IMR-90 (cell line): ENCODE measurements at regions not wholly inside any gene's neighbourhood (a gene's known extent, or its start where the extent isn't known, plus 50 kb on each side); places are given as distances from the start of the nearest gene placed in this dataset.

Experiments
- ATAC-seq: fragments of 200-7000 bp; cut with Tn5 transposase; 2 replicates; pipeline ENCODE4 v1.9.1; 2020; ENCODE audit warnings: low read depth, mild to moderate bottlenecking, moderate library complexity
- BruUV-seq: library from RNA; stranded (reverse); fragments of 400-500 nt; replicated peaks from 2 replicates; lab custom pipeline; 2021; lab: Mats Ljungman, UMichigan
- CTCF ChIA-PET: fragments of 300-600 bp; formaldehyde crosslinking; extraction: SDS; loops from one replicate; lab custom pipeline; 2021; ENCODE audit warnings: antibody characterized with exemption; lab: Yijun Ruan, JAX
- POLR2A ChIA-PET: fragments of 300-600 bp; sonication (Branson Sonifier 250); formaldehyde crosslinking; loops from one replicate; lab custom pipeline; 2022; ENCODE audit warnings: antibody characterized with exemption; ENCODE audit not compliant: unreplicated experiment; lab: Charles Lee
- DNase-seq: peaks from one replicate; pipeline ENCODE4 v3.0.0; 2013
- H2AFZ ChIP-seq: replicated peaks from 2 replicates; pipeline ENCODE3; 2013; ENCODE audit warnings: low read length, mild to moderate bottlenecking; ENCODE audit not compliant: poor library complexity
- H2AK5ac ChIP-seq: 2 replicates; pipeline ENCODE4 v1.6.1; 2013; ENCODE audit warnings: low read depth, low read length, inconsistent platforms
- H2AK9ac ChIP-seq: replicated peaks from 2 replicates; pipeline ENCODE3; 2013; ENCODE audit warnings: mild to moderate bottlenecking, low read depth, low read length, moderate library complexity; ENCODE audit not compliant: poor library complexity
- H2BK120ac ChIP-seq: 2 replicates; pipeline ENCODE4 v1.6.1; 2013; ENCODE audit warnings: low read depth, low read length, inconsistent platforms
- H2BK15ac ChIP-seq: 3 replicates; pipeline ENCODE4 v1.6.1; 2013; ENCODE audit warnings: low read depth, low read length, inconsistent platforms
- H2BK20ac ChIP-seq: 2 replicates; pipeline ENCODE4 v1.6.1; 2013; ENCODE audit warnings: low read depth, mild to moderate bottlenecking, inconsistent platforms, low read length, moderate library complexity
- H2BK5ac ChIP-seq: 2 replicates; pipeline ENCODE4 v1.6.1; 2013; ENCODE audit warnings: mild to moderate bottlenecking, low read depth, low read length, inconsistent platforms; ENCODE audit not compliant: poor library complexity, severe bottlenecking
- H3K14ac ChIP-seq: replicated peaks from 2 replicates; pipeline ENCODE4 v1.6.1; 2013; ENCODE audit warnings: low read depth, low read length, inconsistent platforms
- H3K18ac ChIP-seq: 2 replicates; pipeline ENCODE4 v1.6.1; 2013; ENCODE audit warnings: low read depth, low read length, control low read depth
- H3K23ac ChIP-seq: 2 replicates; pipeline ENCODE4 v1.6.1; 2013; ENCODE audit warnings: low read depth, low read length, inconsistent platforms
- H3K27ac ChIP-seq: 2 replicates; pipeline ENCODE4 v1.5.1; 2013; ENCODE audit warnings: mild to moderate bottlenecking, control low read depth, low read length; ENCODE audit not compliant: insufficient read depth
- H3K27me3 ChIP-seq: 2 replicates; pipeline ENCODE4 v1.6.1; 2013; ENCODE audit warnings: low read length; ENCODE audit not compliant: control insufficient read depth, insufficient read depth
- H3K36me3 ChIP-seq: 2 replicates; pipeline ENCODE4 v1.6.1; 2013; ENCODE audit warnings: low read length, mixed read lengths; ENCODE audit not compliant: control insufficient read depth, insufficient read depth
- H3K4ac ChIP-seq: 2 replicates; pipeline ENCODE4 v1.6.1; 2013; ENCODE audit warnings: low read depth, low read length, inconsistent platforms
- H3K4me1 ChIP-seq: 2 replicates; pipeline ENCODE4 v1.6.1; 2013; ENCODE audit warnings: low read length, mixed read lengths; ENCODE audit not compliant: control insufficient read depth, insufficient read depth
- H3K4me2 ChIP-seq: 2 replicates; pipeline ENCODE4 v1.6.1; 2013; ENCODE audit warnings: low read depth, mild to moderate bottlenecking, control low read depth, low read length, moderate library complexity
- H3K4me3 ChIP-seq: 2 replicates; pipeline ENCODE4 v1.5.1; 2013; ENCODE audit warnings: low read depth, mild to moderate bottlenecking, control low read depth, low read length, moderate library complexity; ENCODE audit not compliant: insufficient read depth
- H3K56ac ChIP-seq: 2 replicates; pipeline ENCODE4 v1.6.1; 2013; ENCODE audit warnings: low read length, inconsistent platforms; ENCODE audit not compliant: insufficient read depth; ENCODE audit errors: extremely low read depth
- H3K79me1 ChIP-seq, 2 experiments: 2 replicates each; pipeline ENCODE4 v1.6.1; 2013; ENCODE audit warnings: low read length in 2 of 2, inconsistent platforms in 1 of 2, low read depth in 1 of 2
- H3K9ac ChIP-seq: 2 replicates; pipeline ENCODE4 v1.6.1; 2013; ENCODE audit warnings: low read depth, low read length, control low read depth
- H3K9me1 ChIP-seq: 2 replicates; pipeline ENCODE4 v1.6.1; 2013; ENCODE audit warnings: low read length, inconsistent platforms; ENCODE audit not compliant: insufficient read depth
- H3K9me3 ChIP-seq: 2 replicates; pipeline ENCODE4 v1.6.1; 2013; ENCODE audit warnings: low read length; ENCODE audit not compliant: control insufficient read depth, insufficient read depth
- H4K20me1 ChIP-seq: 2 replicates; pipeline ENCODE4 v1.6.1; 2013; ENCODE audit warnings: low read length, inconsistent platforms; ENCODE audit not compliant: insufficient read depth
- H4K5ac ChIP-seq: 2 replicates; pipeline ENCODE4 v1.6.1; 2013; ENCODE audit warnings: mild to moderate bottlenecking, low read depth, low read length, control low read depth
- H4K8ac ChIP-seq, 2 experiments: 2 replicates each; pipeline ENCODE4 v1.6.1; 2013; ENCODE audit warnings: low read depth in 2 of 2, low read length in 2 of 2, control low read depth in 1 of 2, inconsistent platforms in 1 of 2
- H4K91ac ChIP-seq: 2 replicates; pipeline ENCODE4 v1.6.1; 2013; ENCODE audit warnings: low read depth, low read length, inconsistent platforms; ENCODE audit not compliant: insufficient read depth
- BHLHE40 ChIP-seq: fragments of 150-350 bp; IDR thresholded peaks from 2 replicates; pipeline ENCODE4 v1.6.1; 2016; ENCODE audit warnings: mild to moderate bottlenecking, low read depth, low read length
- CEBPB ChIP-seq: IDR thresholded peaks from 2 replicates; pipeline ENCODE4 v1.6.1; 2012; ENCODE audit warnings: low read depth, low read length, improper control_type of control experiment
- CHD1 ChIP-seq: IDR thresholded peaks from 2 replicates; pipeline ENCODE4 v1.6.1; 2012; ENCODE audit warnings: low read depth, low read length, improper control_type of control experiment
- CTCF ChIP-seq: conservative IDR thresholded peaks from 2 replicates; pipeline ENCODE4 v1.5.1; 2012; ENCODE audit warnings: mild to moderate bottlenecking, low read depth, low read length, improper control_type of control experiment
- ELK1 ChIP-seq: fragments of 150-350 bp; IDR thresholded peaks from 2 replicates; pipeline ENCODE4 v1.6.1; 2016; ENCODE audit warnings: low read depth, mild to moderate bottlenecking, low read length, moderate library complexity, borderline replicate concordance
- FOS ChIP-seq: fragments of 150-350 bp; IDR thresholded peaks from 2 replicates; pipeline ENCODE4 v1.6.1; 2016; ENCODE audit warnings: low read depth, low read length
- MAFK ChIP-seq: IDR thresholded peaks from 2 replicates; pipeline ENCODE4 v1.6.1; 2012; ENCODE audit warnings: low read depth, low read length, improper control_type of control experiment
- MAZ ChIP-seq: IDR thresholded peaks from 2 replicates; pipeline ENCODE4 v1.6.1; 2012; ENCODE audit warnings: low read depth, mild to moderate bottlenecking, low read length, improper control_type of control experiment, moderate library complexity, borderline replicate concordance
- MXI1 ChIP-seq: IDR thresholded peaks from 2 replicates; pipeline ENCODE4 v1.6.1; 2012; ENCODE audit warnings: low read depth, mild to moderate bottlenecking, low read length, moderate library complexity, borderline replicate concordance
- NFE2L2 ChIP-seq: fragments of 150-350 bp; IDR thresholded peaks from 2 replicates; pipeline ENCODE4 v1.6.1; 2016; ENCODE audit warnings: low read depth, mild to moderate bottlenecking, low read length
- POLR2A ChIP-seq: IDR thresholded peaks from 2 replicates; pipeline ENCODE4 v1.6.1; 2012; ENCODE audit warnings: mild to moderate bottlenecking, low read depth, low read length
- RAD21 ChIP-seq: IDR thresholded peaks from 2 replicates; pipeline ENCODE4 v1.6.1; 2012; ENCODE audit warnings: low read length, improper control_type of control experiment
- RCOR1 ChIP-seq: IDR thresholded peaks from 2 replicates; pipeline ENCODE4 v1.6.1; 2012; ENCODE audit warnings: mild to moderate bottlenecking, low read length, improper control_type of control experiment; ENCODE audit not compliant: insufficient replicate concordance
- RFX5 ChIP-seq: IDR thresholded peaks from 2 replicates; pipeline ENCODE4 v1.8.0; 2012; ENCODE audit warnings: low read depth, mild to moderate bottlenecking, low read length, moderate library complexity
- SMC3 ChIP-seq: fragments of 150-350 bp; IDR thresholded peaks from 2 replicates; pipeline ENCODE4 v1.6.1; 2016; ENCODE audit warnings: low read depth, mild to moderate bottlenecking, antibody characterized with exemption, low read length, moderate library complexity
- USF2 ChIP-seq: fragments of 150-350 bp; IDR thresholded peaks from 2 replicates; pipeline ENCODE4 v1.6.1; 2017; ENCODE audit warnings: mild to moderate bottlenecking, antibody characterized with exemption, low read length, low read depth
- WGBS, 2 experiments: methylation state at CpG; one replicate each; pipeline versions ENCODE4 v1.1.5 to v1.1.7; 2013; ENCODE audit warnings: missing lambda C conversion rate in 2 of 2; ENCODE audit not compliant: insufficient read length in 1 of 2; ENCODE audit errors: extremely low coverage in 2 of 2; 5-methylcytosine and 5-hydroxymethylcytosine counted together
- dilution Hi-C: fragments of 300-500 bp; cut with HindIII; formaldehyde crosslinking; loops from one replicate; pipeline ENCODE4 v1.14.3; 2018; ENCODE audit warnings: low sequenced_read_pairs; ENCODE audit not compliant: unreplicated experiment
- in situ Hi-C: fragments of 300-500 bp; cut with MboI; formaldehyde crosslinking; loops from 3 replicates; pipeline ENCODE4 v1.14.3; 2019; ENCODE audit warnings: low sequenced_read_pairs, inconsistent platforms, mixed read lengths
- intact Hi-C: fragments of 100-400 bp; cut with micrococcal nuclease; formaldehyde crosslinking; loops from 2 replicates; pipeline ENCODE4 v1.10.0; 2022

- H2BK120ac ChIP-seq, result no peak overlapping the region
- H3K4me1 ChIP-seq, result no peaks in the 10 kb centered on the region
- H3K27me3 ChIP-seq, result no peaks in the 10 kb centered on the region
- no peak overlapping the region for H4K91ac ChIP-seq
- no peak overlapping the region for H3K27ac ChIP-seq
- no peaks in the 10 kb centered on the region for H3K9me1 ChIP-seq
- H3K9ac ChIP-seq, result no peak overlapping the region
- H3K36me3 ChIP-seq, result no peaks in the 10 kb centered on the region
- dilution Hi-C loops, result no loop called here
- no peak overlapping the region for H3K4me2 ChIP-seq
- no peak overlapping the region for H3K4ac ChIP-seq
- H2AFZ ChIP-seq, result no peak overlapping the region
- ATAC-seq (no peak), DNase-seq (no peak)
- no peak overlapping the region for H2BK15ac ChIP-seq
- H3K56ac ChIP-seq, result no peak overlapping the region
- H3K18ac ChIP-seq, result no peak overlapping the region
- WGBS, 2 experiments, result no CpG with 5 or more reads among the region's 2 CpGs
- no peak overlapping the region for H3K14ac ChIP-seq
- in situ Hi-C loops, result no loop called here
- no peak overlapping the region for H3K4me3 ChIP-seq
- BruUV-seq, result no TSS peak
- no peak overlapping the region for H3K23ac ChIP-seq
- ChIA-PET POLR2A (no interaction called here), CTCF (no interaction called here)
- H4K5ac ChIP-seq, result no peak overlapping the region
- H3K9me3 ChIP-seq, result peaks cover 11% of the 10 kb centered on the region
- H2BK20ac ChIP-seq, result no peak overlapping the region
- no peak for TF ChIP-seq RFX5
- TF ChIP-seq SMC3, result no peak
- no peak for TF ChIP-seq CTCF
- TF ChIP-seq CEBPB, result no peak
- TF ChIP-seq MXI1, result no peak
- TF ChIP-seq CHD1, result no peak
- TF ChIP-seq FOS, result no peak
- TF ChIP-seq USF2, result no peak
- no peak for TF ChIP-seq NFE2L2
- TF ChIP-seq RAD21, result no peak
- no peak for TF ChIP-seq POLR2A
- no peak for TF ChIP-seq BHLHE40
- TF ChIP-seq RCOR1, result no peak
- no peak for TF ChIP-seq MAFK
- no peak for TF ChIP-seq MAZ
- no peak for TF ChIP-seq ELK1
- H3K79me1 ChIP-seq, result no peaks in the 10 kb centered on the region
- no peak overlapping the region for H4K8ac ChIP-seq
- H2AK9ac ChIP-seq, result no peak overlapping the region
- no peak overlapping the region for H2AK5ac ChIP-seq
- no peak overlapping the region for H2BK5ac ChIP-seq
- H4K20me1 ChIP-seq, result no peaks in the 10 kb centered on the region
- intact Hi-C loops, result loop anchor here (2.0 kb wide), 1 partner anchor 22 kb away; no protein-coding TSS in a partner anchor
These were observed 387.6 kb downstream of the HAPSTR1 start for GRCh38 chr16:9479008-9479407.
